K562 (cell line): ENCODE measurements at regions not wholly inside any gene's neighbourhood (a gene's known extent, or its start where the extent isn't known, plus 50 kb on each side); places are given as distances from the start of the nearest gene placed in this dataset.
"Not testable (repeated sequence)": the region's sequence is repeated elsewhere in the genome, so short reads cannot be mapped to it uniquely, and the experiment has no call there.

Experiments
- ATAC-seq: fragments of 200-7000 bp; cut with Tn5 transposase; 3 replicates; pipeline ENCODE4 v1.9.1; 2020; ENCODE audit warnings: moderate library complexity
- BruUV-seq: library from RNA; stranded (reverse); fragments of 400-500 nt; replicated peaks from 2 replicates; lab custom pipeline; 2021; lab: Mats Ljungman, UMichigan
- CTCF ChIA-PET: fragments of 300-600 bp; formaldehyde crosslinking; extraction: SDS; loops from one replicate; lab custom pipeline; 2021; ENCODE audit warnings: low intra/inter-chr PET ratio; lab: Yijun Ruan, JAX
- POLR2A ChIA-PET: fragments of 300-600, 350-650 bp; sonication (Branson Sonifier 250); formaldehyde crosslinking; extraction: SDS; loops from one replicate; lab custom pipeline; 2021; ENCODE audit warnings: antibody characterized with exemption, inconsistent platforms; lab: Yijun Ruan, JAX
- DNase-seq, 4 experiments: peaks; one replicate each; pipeline versions ENCODE4 v3.0.0 to v3.0.0-alpha.2; 2011 to 2018; ENCODE audit warnings: low spot score in 3 of 4, mixed read lengths in 3 of 4; ENCODE audit errors: extremely low read depth in 1 of 4
- FAIRE-seq: peaks from 2 replicates; lab custom pipeline; 2011; peaks lifted over from hg19 to GRCh38; lab: Jason Lieb, UNC
- H2AFZ ChIP-seq: 2 replicates; pipeline ENCODE4 v1.6.0; 2011; ENCODE audit warnings: low read depth, low read length, control low read depth, inconsistent platforms
- H3K27ac ChIP-seq: fragments of 200-600 bp; 3 replicates; pipeline ENCODE4 v1.8.0; 2011; ENCODE audit warnings: low read depth, mild to moderate bottlenecking, control low read depth, inconsistent platforms, low read length, moderate library complexity, mixed read lengths; ENCODE audit errors: extremely low read depth
- H3K27me3 ChIP-seq, 2 experiments: fragments of 300-600 bp in 1 of 2; 2 replicates in 1 of 2; 3 replicates in 1 of 2; pipeline versions ENCODE4 v1.6.0 to v1.8.0; 2011; ENCODE audit warnings: inconsistent platforms in 2 of 2, low read length in 2 of 2, mild to moderate bottlenecking in 1 of 2, mixed read lengths in 1 of 2, moderate library complexity in 1 of 2; ENCODE audit not compliant: control insufficient read depth in 2 of 2, insufficient read depth in 2 of 2
- H3K36me3 ChIP-seq: fragments of 300-600 bp; 3 replicates; pipeline ENCODE4 v1.8.0; 2011; ENCODE audit warnings: mild to moderate bottlenecking, low read length, inconsistent platforms; ENCODE audit not compliant: control insufficient read depth, insufficient read depth
- H3K4me1 ChIP-seq, 2 experiments: fragments of 200-600 bp in 1 of 2; replicated peaks in 1 of 2; 2 replicates in 1 of 2; 3 replicates in 1 of 2; pipeline versions ENCODE4 v1.5.1 to v1.8.0; 2011; ENCODE audit warnings: inconsistent platforms in 2 of 2, low read length in 2 of 2, mild to moderate bottlenecking in 1 of 2, mixed read lengths in 1 of 2, moderate library complexity in 1 of 2; ENCODE audit not compliant: control insufficient read depth in 2 of 2, insufficient read depth in 2 of 2
- H3K4me2 ChIP-seq: 2 replicates; pipeline ENCODE4 v1.6.1; 2011; ENCODE audit warnings: low read length, control low read depth, inconsistent platforms, mixed read lengths; ENCODE audit not compliant: insufficient read depth
- H3K4me3 ChIP-seq: fragments of 200-600 bp; sonication (generic), shearing (Covaris generic); 2 replicates; pipeline ENCODE4 v1.5.1; 2016; ENCODE audit warnings: control low read depth, inconsistent platforms
- H3K79me2 ChIP-seq: fragments of 200-600 bp; 3 replicates; pipeline ENCODE4 v1.8.0; 2011; ENCODE audit warnings: low read length, inconsistent platforms; ENCODE audit not compliant: control insufficient read depth, insufficient read depth
- H3K9ac ChIP-seq, 2 experiments: 2 replicates each; pipeline versions ENCODE4 v1.6.0 to v1.6.1; 2011; ENCODE audit warnings: low read depth in 2 of 2, low read length in 2 of 2, control low read depth in 1 of 2, inconsistent platforms in 1 of 2, mild to moderate bottlenecking in 1 of 2, mixed read lengths in 1 of 2; ENCODE audit not compliant: insufficient read depth in 1 of 2
- H3K9me1 ChIP-seq: one replicate; pipeline ENCODE4 v1.6.0; 2011; ENCODE audit warnings: inconsistent platforms, mild to moderate bottlenecking, low read length, moderate library complexity; ENCODE audit not compliant: control insufficient read depth, insufficient read depth
- H3K9me3 ChIP-seq: replicated peaks from 2 replicates; pipeline ENCODE4 v1.5.1; 2011; ENCODE audit warnings: low read depth, low read length, inconsistent platforms; ENCODE audit not compliant: control insufficient read depth, insufficient read depth
- H4K20me1 ChIP-seq: replicated peaks from 2 replicates; pipeline ENCODE4 v1.6.1; 2011; ENCODE audit warnings: low read length, inconsistent platforms, mixed read lengths; ENCODE audit not compliant: control insufficient read depth, insufficient read depth
- ETV5 ChIP-seq: sonication (generic); formaldehyde crosslinking; IDR thresholded peaks from 2 replicates; pipeline ENCODE4 v1.4.0; 2020; ENCODE audit warnings: low read depth, mild to moderate bottlenecking, missing genetic modification reagents
- MCM3 ChIP-seq: fragments of 450-650 bp; IDR thresholded peaks from 2 replicates; pipeline ENCODE4 v1.6.1; 2016
- NCOR1 ChIP-seq: fragments of 450-650 bp; IDR thresholded peaks from 2 replicates; pipeline ENCODE4 v1.6.1; 2016; ENCODE audit warnings: mild to moderate bottlenecking, moderate library complexity
- OTX1 ChIP-seq: fragments of 450-650 bp; formaldehyde crosslinking; IDR thresholded peaks from 2 replicates; pipeline ENCODE4 v1.4.0; 2022; ENCODE audit warnings: mild to moderate bottlenecking
- RUNX1 ChIP-seq: sonication (generic); IDR thresholded peaks from 2 replicates; pipeline ENCODE4 v1.6.1; 2016; ENCODE audit warnings: antibody characterized with exemption, low read depth
- SAFB ChIP-seq: fragments of 200-400 bp; formaldehyde crosslinking; IDR thresholded peaks from 2 replicates; pipeline ENCODE4 v1.6.1; 2017; ENCODE audit warnings: low read depth, low read length, borderline replicate concordance
- SIN3A ChIP-seq, 2 experiments: fragments of 150-350 bp in 1 of 2; IDR thresholded peaks; 2 replicates each; pipeline ENCODE4 v1.6.1; 2011 to 2016; ENCODE audit warnings: borderline replicate concordance in 2 of 2, low read depth in 2 of 2, low read length in 2 of 2, mild to moderate bottlenecking in 2 of 2, moderate library complexity in 2 of 2; ENCODE audit not compliant: control insufficient read depth in 1 of 2
- TEAD1 ChIP-seq, 2 experiments: fragments of 450-650 bp in 1 of 2; sonication (generic) in 1 of 2; formaldehyde crosslinking; IDR thresholded peaks; 2 replicates each; pipeline versions ENCODE4 v1.4.0 to v1.8.0; 2020 to 2022; ENCODE audit warnings: mild to moderate bottlenecking in 2 of 2, missing genetic modification reagents in 1 of 2
- TRIM24 ChIP-seq, 2 experiments: fragments of 450-650 bp; IDR thresholded peaks; 2 replicates each; pipeline ENCODE4 v1.6.1; 2016
- U2AF2 ChIP-seq: fragments of 200-400 bp; formaldehyde crosslinking; optimal IDR thresholded peaks from 2 replicates; pipeline ENCODE3; 2017; ENCODE audit warnings: low read depth, mild to moderate bottlenecking, low read length
- WGBS: fragments of 100-300 bp; shearing (Covaris generic); methylation state at CpG from one replicate; pipeline ENCODE4 v1.1.6; 2016; ENCODE audit warnings: low coverage, mixed read lengths; ENCODE audit not compliant: insufficient coverage; ENCODE audit errors: missing lambda C conversion rate; 5-methylcytosine and 5-hydroxymethylcytosine counted together
- in situ Hi-C: fragments of 300-500 bp; cut with MboI; formaldehyde crosslinking; loops from 4 replicates; pipeline ENCODE4 v1.15.0; 2018; ENCODE audit warnings: inconsistent platforms, mixed read lengths
- intact Hi-C: fragments of 100-400 bp; cut with micrococcal nuclease; formaldehyde crosslinking; loops from 2 replicates; pipeline ENCODE4 v1.14.2; 2022
- TF ChIP-seq, protein P1 (sequence below): sonication (generic); formaldehyde crosslinking; IDR thresholded peaks from 2 replicates; pipeline ENCODE4 v1.8.0; 2022; ENCODE audit warnings: mild to moderate bottlenecking, missing genetic modification reagents

DNA sequence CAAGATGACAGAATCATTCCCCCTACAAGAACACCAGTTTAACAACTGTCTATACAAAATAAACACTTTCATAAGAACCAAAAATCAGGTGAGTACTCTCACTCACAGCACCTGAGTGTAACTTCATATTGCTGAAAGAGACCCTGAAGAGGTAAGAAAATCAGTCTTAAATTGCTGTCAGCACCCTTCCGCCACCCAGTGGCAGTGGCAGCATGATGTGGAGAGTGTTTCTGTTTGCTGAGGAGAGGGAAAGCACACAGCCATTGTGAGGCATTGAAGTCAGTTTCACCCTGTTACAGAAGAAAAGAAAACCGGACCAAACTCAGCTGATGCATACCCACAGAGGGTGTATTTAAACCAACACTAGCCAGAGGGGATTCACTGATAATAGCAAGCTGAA is 1240.8 kb upstream of the CRIM1 start (continued):
- TF ChIP-seq SIN3A (IDR thresholded peaks at IDR 0.05; ENCODE audit: borderline replicate concordance in 2 of 2, control insufficient read depth in 1 of 2, low read depth in 2 of 2, low read length in 2 of 2) (no peak), U2AF2 (no peak), ETV5 (CRISPR knock-in tag) (no peak), NCOR1 (no peak), OTX1 (CRISPR knock-in tag) (no peak), TEAD1 (CRISPR knock-in tag; IDR thresholded peaks at IDR 0.05) (no peak), RUNX1 (no peak), TRIM24 (IDR thresholded peaks at IDR 0.05) (no peak), SAFB (no peak), MCM3 (no peak)
- TF ChIP-seq, protein P1, sequence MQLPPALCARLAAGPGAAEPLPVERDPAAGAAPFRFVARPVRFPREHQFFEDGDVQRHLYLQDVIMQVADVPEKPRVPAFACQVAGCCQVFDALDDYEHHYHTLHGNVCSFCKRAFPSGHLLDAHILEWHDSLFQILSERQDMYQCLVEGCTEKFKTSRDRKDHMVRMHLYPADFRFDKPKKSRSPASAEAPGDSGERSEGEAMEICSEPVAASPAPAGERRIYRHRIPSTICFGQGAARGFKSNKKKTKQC (CRISPR knock-in tag), result no peak
- TF ChIP-seq, all 486 proteins: peak for 0

DNA sequence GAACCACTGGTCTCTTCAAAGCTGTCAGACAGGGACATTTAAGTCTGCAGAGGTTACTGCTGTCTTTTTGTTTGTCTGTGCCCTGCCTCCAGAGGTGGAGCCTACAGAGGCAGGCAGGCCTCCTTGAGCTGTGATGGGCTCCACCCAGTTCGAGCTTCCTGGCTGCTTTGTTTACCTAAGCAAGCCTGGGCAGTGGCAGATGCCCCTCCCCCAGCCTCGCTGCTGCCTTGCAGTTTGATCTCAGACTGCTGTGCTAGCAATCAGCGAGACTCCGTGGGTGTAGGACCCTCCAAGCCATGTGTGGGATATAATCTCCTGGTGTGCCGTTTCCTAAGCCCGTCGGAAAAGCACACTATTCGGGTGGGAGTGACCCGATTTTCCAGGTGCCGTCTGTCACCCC is 1243.2 kb upstream of the CRIM1 start:
- DNase-seq, FAIRE-seq, BruUV-seq, ATAC-seq, H3K4me3 ChIP-seq, H3K9ac ChIP-seq, H3K9me3 ChIP-seq, H3K27me3 ChIP-seq, H4K20me1 ChIP-seq, CTCF ChIA-PET, POLR2A ChIA-PET, H3K27ac ChIP-seq, in situ Hi-C loops, H3K79me2 ChIP-seq, H3K9me1 ChIP-seq, H3K4me2 ChIP-seq, H3K36me3 ChIP-seq, H2AFZ ChIP-seq, intact Hi-C loops, H3K4me1 ChIP-seq: not testable (repeated sequence)
- WGBS, result 0% methylated on average over 3 of the region's 10 CpGs
